GM12878 (cell line): ENCODE measurements at regions not wholly inside any gene's neighbourhood (a gene's known extent, or its start where the extent isn't known, plus 50 kb on each side); places are given as distances from the start of the nearest gene placed in this dataset.

Experiments used
- ATAC-seq: fragments of 200-7000 bp; cut with Tn5 transposase; 3 replicates; pipeline ENCODE4 v1.9.1; 2020; ENCODE audit warnings: mild to moderate bottlenecking, moderate library complexity
- BruUV-seq: library from RNA; stranded (reverse); fragments of 400-500 nt; replicated peaks from 2 replicates; lab custom pipeline; 2021; lab: Mats Ljungman, UMichigan
- CTCF ChIA-PET: fragments of 300-600 bp; sonication (Branson Sonifier 250); formaldehyde crosslinking; extraction: SDS; loops from one replicate; lab custom pipeline; 2021; ENCODE audit warnings: inconsistent platforms; lab: Yijun Ruan, JAX
- POLR2A ChIA-PET: fragments of 350-600 bp; formaldehyde crosslinking; extraction: SDS; loops from one replicate; lab custom pipeline; 2021; ENCODE audit warnings: inconsistent platforms; lab: Charles Lee
- RAD21 ChIA-PET: fragments of 300-600 bp; sonication (Branson Sonifier 250); formaldehyde crosslinking; loops from one replicate; lab custom pipeline; 2023; ENCODE audit warnings: antibody characterized with exemption; ENCODE audit not compliant: unreplicated experiment; lab: Charles Lee
- SMC1A ChIA-PET: fragments of 300-600 bp; sonication (Branson Sonifier 250); formaldehyde crosslinking; loops from one replicate; lab custom pipeline; 2023; ENCODE audit not compliant: unreplicated experiment, uncharacterized antibody; lab: Charles Lee
- DNase-seq: peaks from one replicate; pipeline ENCODE4 v3.0.0-alpha.2; 2011; ENCODE audit warnings: low read depth, low spot score
- FAIRE-seq: peaks from 3 replicates; lab custom pipeline; 2011; peaks lifted over from hg19 to GRCh38; lab: Jason Lieb, UNC
- H2AFZ ChIP-seq: 2 replicates; pipeline ENCODE4 v1.6.0; 2011; ENCODE audit warnings: low read depth, low read length, control low read depth; ENCODE audit not compliant: control insufficient read depth
- H3K27ac ChIP-seq: 2 replicates; pipeline ENCODE4 v1.5.1; 2011; ENCODE audit warnings: control low read depth; ENCODE audit not compliant: control insufficient read depth, insufficient read depth
- H3K27me3 ChIP-seq, 2 experiments: replicated peaks in 1 of 2; 2 replicates each; pipeline versions ENCODE4 v1.6.0 to v1.6.1; 2011; ENCODE audit warnings: low read length in 1 of 2; ENCODE audit not compliant: control insufficient read depth in 2 of 2, insufficient read depth in 2 of 2
- H3K36me3 ChIP-seq, 2 experiments: 2 replicates each; pipeline ENCODE4 v1.5.1; 2011; ENCODE audit warnings: low read length in 1 of 2; ENCODE audit not compliant: control insufficient read depth in 2 of 2, insufficient read depth in 2 of 2
- H3K4me1 ChIP-seq: 2 replicates; pipeline ENCODE4 v1.6.1; 2011; ENCODE audit warnings: mild to moderate bottlenecking, low read length, moderate library complexity, mixed read lengths; ENCODE audit not compliant: control insufficient read depth, insufficient read depth
- H3K4me2 ChIP-seq: 2 replicates; pipeline ENCODE4 v1.6.0; 2011; ENCODE audit warnings: control low read depth; ENCODE audit not compliant: control insufficient read depth, insufficient read depth
- H3K4me3 ChIP-seq: fragments of 200-600 bp; sonication (generic); 2 replicates; pipeline ENCODE4 v1.5.1; 2016
- H3K79me2 ChIP-seq: 2 replicates; pipeline ENCODE4 v1.6.0; 2011; ENCODE audit warnings: low read length; ENCODE audit not compliant: control insufficient read depth, insufficient read depth
- H3K9ac ChIP-seq: 2 replicates; pipeline ENCODE4 v1.8.0; 2011; ENCODE audit warnings: low read length, control low read depth, mixed read lengths; ENCODE audit not compliant: control insufficient read depth, insufficient read depth
- H3K9me3 ChIP-seq: replicated peaks from 3 replicates; pipeline ENCODE4 v1.5.1; 2011; ENCODE audit warnings: mild to moderate bottlenecking, low read length; ENCODE audit not compliant: control insufficient read depth, insufficient read depth
- H4K20me1 ChIP-seq: 2 replicates; pipeline ENCODE4 v1.6.0; 2011; ENCODE audit not compliant: control insufficient read depth, insufficient read depth
- BMI1 ChIP-seq: fragments of 450-650 bp; IDR thresholded peaks from 2 replicates; pipeline ENCODE4 v1.6.1; 2016; ENCODE audit warnings: mild to moderate bottlenecking, moderate library complexity, borderline replicate concordance
- CREB1 ChIP-seq: IDR thresholded peaks from 2 replicates; pipeline ENCODE4 v1.6.1; 2012; ENCODE audit warnings: low read depth, mild to moderate bottlenecking, inconsistent platforms
- ETV6 ChIP-seq, 2 experiments: fragments of 450-650 bp in 1 of 2; IDR thresholded peaks in 1 of 2; conservative IDR thresholded peaks in 1 of 2; 2 replicates each; pipeline ENCODE4 v1.6.1; 2014; ENCODE audit warnings: antibody characterized with exemption in 1 of 2, borderline replicate concordance in 1 of 2, low read depth in 1 of 2, mild to moderate bottlenecking in 1 of 2, moderate library complexity in 1 of 2
- FOS ChIP-seq: IDR thresholded peaks from 3 replicates; pipeline ENCODE4 v1.6.1; 2011; ENCODE audit warnings: borderline replicate concordance; ENCODE audit not compliant: insufficient read length; ENCODE audit errors: extremely low read depth
- MYB ChIP-seq: fragments of 150-350 bp; IDR thresholded peaks from 2 replicates; pipeline ENCODE4 v1.6.1; 2014; ENCODE audit warnings: mild to moderate bottlenecking, low read depth, low read length, borderline replicate concordance
- NFYB ChIP-seq: IDR thresholded peaks from 2 replicates; pipeline ENCODE4 v1.6.1; 2011; ENCODE audit warnings: low read depth, mild to moderate bottlenecking, low read length, improper control_type of control experiment, moderate library complexity; ENCODE audit not compliant: insufficient read depth
- NRF1 ChIP-seq: conservative IDR thresholded peaks from 2 replicates; pipeline ENCODE4 v1.6.1; 2011; ENCODE audit warnings: mild to moderate bottlenecking, low read depth, low read length, improper control_type of control experiment
- RB1 ChIP-seq: fragments of 450-650 bp; formaldehyde crosslinking; IDR thresholded peaks from 2 replicates; pipeline ENCODE4 v1.6.1; 2017; ENCODE audit warnings: mild to moderate bottlenecking, borderline replicate concordance
- SREBF1 ChIP-seq: IDR thresholded peaks from 2 replicates; pipeline ENCODE4 v1.6.1; 2012; ENCODE audit warnings: mild to moderate bottlenecking, low read length
- SREBF2 ChIP-seq: IDR thresholded peaks from 2 replicates; pipeline ENCODE4 v1.6.1; 2012; ENCODE audit warnings: mild to moderate bottlenecking, low read length
- SUPT20H ChIP-seq: IDR thresholded peaks from 2 replicates; pipeline ENCODE4 v1.6.1; 2011; ENCODE audit warnings: low read depth, mild to moderate bottlenecking, low read length, moderate library complexity, borderline replicate concordance; ENCODE audit not compliant: control insufficient read depth
- TAF1 ChIP-seq: IDR thresholded peaks from 2 replicates; pipeline ENCODE4 v1.6.1; 2011; ENCODE audit warnings: mild to moderate bottlenecking, low read depth, low read length, borderline replicate concordance
- TBL1XR1 ChIP-seq: IDR thresholded peaks from 2 replicates; pipeline ENCODE4 v1.6.1; 2012; ENCODE audit warnings: low read depth, low read length, improper control_type of control experiment
- WRNIP1 ChIP-seq: IDR thresholded peaks from 2 replicates; pipeline ENCODE4 v1.6.1; 2011; ENCODE audit warnings: low read depth, low read length, improper control_type of control experiment, borderline replicate concordance
- WGBS: methylation state at CpG from one replicate; pipeline ENCODE4 v1.1.6; 2016; ENCODE audit warnings: low lambda C conversion rate; ENCODE audit not compliant: insufficient replicate concordance, insufficient coverage; ENCODE audit errors: missing lambda C conversion rate; 5-methylcytosine and 5-hydroxymethylcytosine counted together
- in situ Hi-C: fragments of 300-500 bp; cut with MboI; formaldehyde crosslinking; loops from 9 replicates; pipeline ENCODE4 v1.14.3; 2018; ENCODE audit warnings: mixed read lengths
- intact Hi-C: fragments of 100-400 bp; cut with micrococcal nuclease; formaldehyde crosslinking; loops from one replicate; pipeline ENCODE4 v1.14.2; 2022; ENCODE audit not compliant: unreplicated experiment
- TF ChIP-seq, protein P1 (sequence below): IDR thresholded peaks from 2 replicates; pipeline ENCODE4 v1.6.1; 2011; ENCODE audit warnings: mild to moderate bottlenecking, low read depth, low read length, moderate library complexity; ENCODE audit not compliant: insufficient replicate concordance
- TF ChIP-seq, protein P2 (sequence below): fragments of 450-650 bp; formaldehyde crosslinking; IDR thresholded peaks from 2 replicates; pipeline ENCODE4 v1.5.0; 2022; ENCODE audit warnings: mild to moderate bottlenecking, missing genetic modification characterization

GRCh38 chr2:12299431-12299830 lies 417.3 kb upstream of the TRIB2 start:
- Histone ChIP-seq H3K27ac (no peak overlapping the region), H2AFZ (no peak overlapping the region), H3K4me1 (peaks cover 8% of the 10 kb centered on the region), H3K27me3 (no peaks in the 10 kb centered on the region), H3K4me2 (no peak overlapping the region), H3K4me3 (no peak overlapping the region), H3K9me3 (no peaks in the 10 kb centered on the region; the same call in 2 of the 3 replicates), H4K20me1 (no peaks in the 10 kb centered on the region), H3K9ac (no peak overlapping the region), H3K36me3 (no peaks in the 10 kb centered on the region), H3K79me2 (no peaks in the 10 kb centered on the region)
- DNase-seq (no peak), ATAC-seq (no peak), FAIRE-seq (no peak)
- in situ Hi-C loops, result loop anchor here (25.0 kb wide), 1 partner anchor 462 kb away; no protein-coding TSS in a partner anchor
- CTCF ChIA-PET, result interaction anchor here (0.7 kb wide), 1 partner anchor 66 kb away, joined by 3 read pairs; no protein-coding TSS in a partner anchor
- no TSS peak for BruUV-seq
- POLR2A ChIA-PET, result no interaction called here
- intact Hi-C loops, result loop anchor here (10.0 kb wide), 1 partner anchor 355 kb away; no protein-coding TSS in a partner anchor
- RAD21 ChIA-PET, result no interaction called here
- 40% methylated on average over 1 of the region's 1 CpG for WGBS
- SMC1A ChIA-PET, result no interaction called here
- TF ChIP-seq SUPT20H (no peak), NRF1 (no peak), FOS (no peak), WRNIP1 (no peak), ETV6 (conservative IDR thresholded peaks at IDR 0.05 in 1 of 2, IDR thresholded peaks at IDR 0.05 in 1 of 2; ENCODE audit: borderline replicate concordance in 1 of 2, low read depth in 1 of 2) (no peak), NFYB (no peak), BMI1 (no peak), TAF1 (no peak), CREB1 (no peak), SREBF2 (no peak), RB1 (no peak), MYB (no peak), SREBF1 (no peak), TBL1XR1 (no peak)
- TF ChIP-seq, protein P1, sequence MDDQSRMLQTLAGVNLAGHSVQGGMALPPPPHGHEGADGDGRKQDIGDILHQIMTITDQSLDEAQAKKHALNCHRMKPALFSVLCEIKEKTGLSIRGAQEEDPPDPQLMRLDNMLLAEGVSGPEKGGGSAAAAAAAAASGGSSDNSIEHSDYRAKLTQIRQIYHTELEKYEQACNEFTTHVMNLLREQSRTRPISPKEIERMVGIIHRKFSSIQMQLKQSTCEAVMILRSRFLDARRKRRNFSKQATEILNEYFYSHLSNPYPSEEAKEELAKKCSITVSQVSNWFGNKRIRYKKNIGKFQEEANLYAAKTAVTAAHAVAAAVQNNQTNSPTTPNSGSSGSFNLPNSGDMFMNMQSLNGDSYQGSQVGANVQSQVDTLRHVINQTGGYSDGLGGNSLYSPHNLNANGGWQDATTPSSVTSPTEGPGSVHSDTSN, result no peak
- TF ChIP-seq, protein P2, sequence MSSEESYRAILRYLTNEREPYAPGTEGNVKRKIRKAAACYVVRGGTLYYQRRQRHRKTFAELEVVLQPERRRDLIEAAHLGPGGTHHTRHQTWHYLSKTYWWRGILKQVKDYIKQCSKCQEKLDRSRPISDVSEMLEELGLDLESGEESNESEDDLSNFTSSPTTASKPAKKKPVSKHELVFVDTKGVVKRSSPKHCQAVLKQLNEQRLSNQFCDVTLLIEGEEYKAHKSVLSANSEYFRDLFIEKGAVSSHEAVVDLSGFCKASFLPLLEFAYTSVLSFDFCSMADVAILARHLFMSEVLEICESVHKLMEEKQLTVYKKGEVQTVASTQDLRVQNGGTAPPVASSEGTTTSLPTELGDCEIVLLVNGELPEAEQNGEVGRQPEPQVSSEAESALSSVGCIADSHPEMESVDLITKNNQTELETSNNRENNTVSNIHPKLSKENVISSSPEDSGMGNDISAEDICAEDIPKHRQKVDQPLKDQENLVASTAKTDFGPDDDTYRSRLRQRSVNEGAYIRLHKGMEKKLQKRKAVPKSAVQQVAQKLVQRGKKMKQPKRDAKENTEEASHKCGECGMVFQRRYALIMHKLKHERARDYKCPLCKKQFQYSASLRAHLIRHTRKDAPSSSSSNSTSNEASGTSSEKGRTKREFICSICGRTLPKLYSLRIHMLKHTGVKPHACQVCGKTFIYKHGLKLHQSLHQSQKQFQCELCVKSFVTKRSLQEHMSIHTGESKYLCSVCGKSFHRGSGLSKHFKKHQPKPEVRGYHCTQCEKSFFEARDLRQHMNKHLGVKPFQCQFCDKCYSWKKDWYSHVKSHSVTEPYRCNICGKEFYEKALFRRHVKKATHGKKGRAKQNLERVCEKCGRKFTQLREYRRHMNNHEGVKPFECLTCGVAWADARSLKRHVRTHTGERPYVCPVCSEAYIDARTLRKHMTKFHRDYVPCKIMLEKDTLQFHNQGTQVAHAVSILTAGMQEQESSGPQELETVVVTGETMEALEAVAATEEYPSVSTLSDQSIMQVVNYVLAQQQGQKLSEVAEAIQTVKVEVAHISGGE (CRISPR knock-in tag), result no peak
